ENCODE measurements at regions not wholly inside any gene's neighbourhood (a gene's known extent, or its start where the extent isn't known, plus 50 kb on each side); places are given as distances from the start of the nearest gene placed in this dataset.

- Histone ChIP-seq H2AFZ (ENCODE audit: low read length) (no peak overlapping the region), H3K9me3 (ENCODE audit: control insufficient read depth, insufficient read depth, low read depth, low read length) (no peaks in the 10 kb centered on the region), H3K4me3 (replicated peaks in 1 of 4; ENCODE audit: control extremely low read depth in 1 of 4, insufficient read depth in 1 of 4, low read depth in 3 of 4, low read length in 4 of 4) (no peak overlapping the region), H3K4me1 (ENCODE audit: control insufficient read depth, extremely low read depth, insufficient read depth, low read length) (no peaks in the 10 kb centered on the region), H4K20me1 (ENCODE audit: control insufficient read depth, extremely low read depth, insufficient read depth, low read length) (no peaks in the 10 kb centered on the region), H3K4me2 (ENCODE audit: extremely low read depth, insufficient read depth, low read length) (no peak overlapping the region), H3K79me2 (ENCODE audit: control insufficient read depth, insufficient read depth, low read length) (no peaks in the 10 kb centered on the region), H3K36me3 (ENCODE audit: control insufficient read depth, insufficient read depth, low read length) (no peaks in the 10 kb centered on the region), H3K27ac (ENCODE audit: insufficient read depth, low read length) (no peak overlapping the region), H3K27me3 (ENCODE audit: control insufficient read depth, insufficient read depth, low read length) (no peaks in the 10 kb centered on the region), H3K9ac (ENCODE audit: insufficient read depth, low read length) (no peak overlapping the region)
- TF ChIP-seq, protein P1, sequence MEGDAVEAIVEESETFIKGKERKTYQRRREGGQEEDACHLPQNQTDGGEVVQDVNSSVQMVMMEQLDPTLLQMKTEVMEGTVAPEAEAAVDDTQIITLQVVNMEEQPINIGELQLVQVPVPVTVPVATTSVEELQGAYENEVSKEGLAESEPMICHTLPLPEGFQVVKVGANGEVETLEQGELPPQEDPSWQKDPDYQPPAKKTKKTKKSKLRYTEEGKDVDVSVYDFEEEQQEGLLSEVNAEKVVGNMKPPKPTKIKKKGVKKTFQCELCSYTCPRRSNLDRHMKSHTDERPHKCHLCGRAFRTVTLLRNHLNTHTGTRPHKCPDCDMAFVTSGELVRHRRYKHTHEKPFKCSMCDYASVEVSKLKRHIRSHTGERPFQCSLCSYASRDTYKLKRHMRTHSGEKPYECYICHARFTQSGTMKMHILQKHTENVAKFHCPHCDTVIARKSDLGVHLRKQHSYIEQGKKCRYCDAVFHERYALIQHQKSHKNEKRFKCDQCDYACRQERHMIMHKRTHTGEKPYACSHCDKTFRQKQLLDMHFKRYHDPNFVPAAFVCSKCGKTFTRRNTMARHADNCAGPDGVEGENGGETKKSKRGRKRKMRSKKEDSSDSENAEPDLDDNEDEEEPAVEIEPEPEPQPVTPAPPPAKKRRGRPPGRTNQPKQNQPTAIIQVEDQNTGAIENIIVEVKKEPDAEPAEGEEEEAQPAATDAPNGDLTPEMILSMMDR (conservative IDR thresholded peaks at IDR 0.05 in 1 of 2, IDR thresholded peaks at IDR 0.05 in 1 of 2; ENCODE audit: low read depth in 1 of 2, low read length in 2 of 2) = no peak
- TF ChIP-seq EZH2 (IDR thresholded peaks at IDR 0.05; ENCODE audit: low read length, missing control alignments) = no peak
- DNase-seq (ENCODE audit: low read depth in 2 of 2) = no peak
These were observed 107.2 kb upstream of the LRRC3B start for GRCh38 chr3:26515351-26515750.

DNA sequence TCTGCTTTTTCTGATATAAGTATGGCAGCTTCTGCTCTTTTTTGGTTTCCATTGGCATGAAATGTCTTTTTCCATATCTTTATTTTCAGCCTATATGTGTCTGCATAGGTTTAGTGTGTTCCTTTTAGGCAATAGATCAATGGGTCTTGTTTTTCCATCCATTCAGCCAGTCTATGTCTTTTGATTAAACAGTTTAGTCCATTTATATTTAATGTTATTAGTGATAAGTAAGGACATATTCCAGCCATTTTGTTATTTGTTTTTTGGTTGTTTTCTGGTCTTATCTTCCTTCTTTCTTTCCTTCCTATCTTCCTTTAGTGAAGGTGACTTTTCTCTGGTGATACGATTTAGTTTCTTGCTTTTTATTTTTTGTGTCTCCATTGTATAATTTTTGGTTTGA is 101.3 kb upstream of the LRRC3B start:
- no peaks in the 10 kb centered on the region for H3K36me3 ChIP-seq (ENCODE audit: control insufficient read depth, insufficient read depth, low read length)
- H3K27ac ChIP-seq (ENCODE audit: insufficient read depth, low read length) = no peak overlapping the region
- no peaks in the 10 kb centered on the region for H3K27me3 ChIP-seq (ENCODE audit: control insufficient read depth, insufficient read depth, low read length)
- no peaks in the 10 kb centered on the region for H4K20me1 ChIP-seq (ENCODE audit: control insufficient read depth, extremely low read depth, insufficient read depth, low read length)
- H2AFZ ChIP-seq (ENCODE audit: low read length) = no peak overlapping the region
- H3K79me2 ChIP-seq (ENCODE audit: control insufficient read depth, insufficient read depth, low read length) = no peaks in the 10 kb centered on the region
- no peak overlapping the region for H3K4me3 ChIP-seq (replicated peaks in 1 of 4; ENCODE audit: control extremely low read depth in 1 of 4, insufficient read depth in 1 of 4, low read depth in 3 of 4, low read length in 4 of 4)
- no peak for DNase-seq (ENCODE audit: low read depth in 2 of 2)
- H3K9me3 ChIP-seq (ENCODE audit: control insufficient read depth, insufficient read depth, low read depth, low read length) = no peaks in the 10 kb centered on the region
- TF ChIP-seq, protein P1 (conservative IDR thresholded peaks at IDR 0.05 in 1 of 2, IDR thresholded peaks at IDR 0.05 in 1 of 2; ENCODE audit: low read depth in 1 of 2, low read length in 2 of 2) = no peak
- TF ChIP-seq EZH2 (IDR thresholded peaks at IDR 0.05; ENCODE audit: low read length, missing control alignments) = no peak
- H3K4me2 ChIP-seq (ENCODE audit: extremely low read depth, insufficient read depth, low read length) = no peak overlapping the region
- no peaks in the 10 kb centered on the region for H3K4me1 ChIP-seq (ENCODE audit: control insufficient read depth, extremely low read depth, insufficient read depth, low read length)
- no peak overlapping the region for H3K9ac ChIP-seq (ENCODE audit: insufficient read depth, low read length)

GRCh38 chr3:26522919-26523318 is 99.7 kb upstream of the LRRC3B start:
- Histone ChIP-seq H3K27ac (ENCODE audit: insufficient read depth, low read length) (no peak overlapping the region), H3K9me3 (ENCODE audit: control insufficient read depth, insufficient read depth, low read depth, low read length) (no peaks in the 10 kb centered on the region), H3K4me3 (replicated peaks in 1 of 4; ENCODE audit: control extremely low read depth in 1 of 4, insufficient read depth in 1 of 4, low read depth in 3 of 4, low read length in 4 of 4) (no peak overlapping the region), H3K4me2 (ENCODE audit: extremely low read depth, insufficient read depth, low read length) (no peak overlapping the region), H3K27me3 (ENCODE audit: control insufficient read depth, insufficient read depth, low read length) (no peaks in the 10 kb centered on the region), H3K36me3 (ENCODE audit: control insufficient read depth, insufficient read depth, low read length) (no peaks in the 10 kb centered on the region), H4K20me1 (ENCODE audit: control insufficient read depth, extremely low read depth, insufficient read depth, low read length) (no peaks in the 10 kb centered on the region), H3K79me2 (ENCODE audit: control insufficient read depth, insufficient read depth, low read length) (no peaks in the 10 kb centered on the region), H2AFZ (ENCODE audit: low read length) (no peak overlapping the region), H3K4me1 (ENCODE audit: control insufficient read depth, extremely low read depth, insufficient read depth, low read length) (no peaks in the 10 kb centered on the region), H3K9ac (ENCODE audit: insufficient read depth, low read length) (no peak overlapping the region)
- DNase-seq (ENCODE audit: low read depth in 2 of 2) = no peak
- TF ChIP-seq EZH2 (IDR thresholded peaks at IDR 0.05; ENCODE audit: low read length, missing control alignments) = no peak
- TF ChIP-seq, protein P1 (conservative IDR thresholded peaks at IDR 0.05 in 1 of 2, IDR thresholded peaks at IDR 0.05 in 1 of 2; ENCODE audit: low read depth in 1 of 2, low read length in 2 of 2) = no peak
